Kidney glomerular epithelial cell (primary cell): ENCODE measurements at regions not wholly inside any gene's neighbourhood (a gene's known extent, or its start where the extent isn't known, plus 50 kb on each side); places are given as distances from the start of the nearest gene placed in this dataset.
A peak's percentile ranks its signal among the peaks of the same experiment; 100 is the strongest.

Source experiments
- DNase-seq: peaks from one replicate; lab custom pipeline; 2025; lab: John Stamatoyannopoulos, UW

DNA sequence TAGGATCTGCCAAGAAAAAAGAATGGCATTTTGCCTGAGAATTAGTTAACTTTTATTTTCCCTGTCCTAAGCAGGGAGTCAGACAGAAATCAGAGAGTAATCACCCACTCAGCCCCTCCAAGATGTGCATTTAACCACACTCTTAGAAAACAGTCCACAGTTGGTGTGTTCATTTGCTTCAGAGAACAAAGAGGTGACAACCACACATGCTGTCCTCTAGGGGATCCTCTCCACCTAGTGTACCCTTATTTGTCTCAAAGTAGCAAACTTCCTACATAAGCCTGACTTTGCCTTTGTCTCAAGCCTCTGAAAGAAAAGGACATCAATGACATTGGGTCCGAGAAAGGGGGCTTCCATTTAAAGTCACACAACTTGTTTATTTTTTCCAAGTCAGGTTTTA lies 107.0 kb upstream of the RFC3 start:
- DNase-seq, result no peak

- DNase-seq, result no peak
Observed at GRCh38 chr13:33711436-33711835, 106.5 kb upstream of the RFC3 start.

- no peak for DNase-seq
Observed at GRCh38 chr13:33717775-33718174, 100.2 kb upstream of the RFC3 start.

GRCh38 chr13:33721724-33722123 lies 96.2 kb upstream of the RFC3 start:
- DNase-seq, result no peak

- DNase-seq, result no peak
Observed at GRCh38 chr13:33722216-33722915, 95.6 kb upstream of the RFC3 start.

GRCh38 chr13:33723365-33723764 lies 94.6 kb upstream of the RFC3 start:
- DNase-seq, result no peak

GRCh38 chr13:33723772-33724435 lies 94.0 kb upstream of the RFC3 start:
- DNase-seq, result peak; percentile 80

DNA sequence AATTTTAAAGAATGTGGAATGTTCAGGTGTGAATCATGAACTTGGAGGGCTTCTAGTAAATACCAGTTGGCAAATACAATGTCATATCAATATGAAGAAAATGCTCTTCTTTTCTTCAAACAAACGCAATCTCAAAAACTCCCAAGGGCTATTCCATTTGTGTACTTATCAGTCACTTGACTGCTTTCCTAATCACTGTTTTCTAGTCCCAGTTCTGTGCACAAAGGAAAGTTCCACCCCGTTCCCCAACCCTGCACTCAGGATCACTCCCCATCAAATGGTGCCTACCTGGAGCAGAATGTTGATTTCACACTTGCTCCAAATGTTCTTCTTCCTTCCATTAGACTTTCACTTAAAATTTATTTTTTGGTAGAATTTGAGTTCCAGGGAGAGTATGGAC lies 92.6 kb upstream of the RFC3 start:
- no peak for DNase-seq

DNA sequence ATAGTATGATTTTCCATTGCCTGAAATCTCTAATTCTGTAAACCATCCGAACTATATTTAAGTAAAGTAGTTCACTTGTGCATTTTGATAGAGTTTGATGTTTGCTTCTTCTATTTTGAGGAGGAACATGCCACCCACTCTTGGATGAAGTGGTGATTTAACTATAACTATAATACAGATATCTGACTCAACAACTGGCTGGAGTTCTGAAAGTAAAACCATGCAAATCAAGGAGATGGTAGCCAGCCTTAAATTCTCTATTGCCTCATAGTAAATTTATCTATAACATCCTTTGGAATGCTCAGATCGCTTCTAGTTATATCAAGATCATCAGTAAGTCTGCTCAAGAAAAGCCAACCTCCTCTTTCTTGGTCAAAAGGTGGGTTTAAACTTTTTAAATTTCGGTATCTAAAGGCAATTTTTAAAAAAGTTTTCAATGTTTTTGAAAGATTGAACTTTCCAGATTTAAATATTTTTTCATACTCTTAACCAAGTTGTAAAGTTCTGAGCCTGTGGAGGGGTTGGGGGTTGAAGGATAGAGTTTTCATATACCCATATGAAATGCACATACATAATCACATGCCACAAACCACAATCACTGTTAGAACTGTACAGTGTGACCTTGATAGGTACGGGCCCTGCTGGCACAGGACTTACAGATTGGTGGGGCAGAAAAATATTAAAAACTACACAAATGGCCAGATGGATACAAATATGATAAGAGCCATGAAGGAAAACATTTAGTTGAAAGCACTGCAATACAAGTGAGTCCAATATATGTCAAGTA lies 90.5 kb upstream of the RFC3 start:
- no peak for DNase-seq

DNA sequence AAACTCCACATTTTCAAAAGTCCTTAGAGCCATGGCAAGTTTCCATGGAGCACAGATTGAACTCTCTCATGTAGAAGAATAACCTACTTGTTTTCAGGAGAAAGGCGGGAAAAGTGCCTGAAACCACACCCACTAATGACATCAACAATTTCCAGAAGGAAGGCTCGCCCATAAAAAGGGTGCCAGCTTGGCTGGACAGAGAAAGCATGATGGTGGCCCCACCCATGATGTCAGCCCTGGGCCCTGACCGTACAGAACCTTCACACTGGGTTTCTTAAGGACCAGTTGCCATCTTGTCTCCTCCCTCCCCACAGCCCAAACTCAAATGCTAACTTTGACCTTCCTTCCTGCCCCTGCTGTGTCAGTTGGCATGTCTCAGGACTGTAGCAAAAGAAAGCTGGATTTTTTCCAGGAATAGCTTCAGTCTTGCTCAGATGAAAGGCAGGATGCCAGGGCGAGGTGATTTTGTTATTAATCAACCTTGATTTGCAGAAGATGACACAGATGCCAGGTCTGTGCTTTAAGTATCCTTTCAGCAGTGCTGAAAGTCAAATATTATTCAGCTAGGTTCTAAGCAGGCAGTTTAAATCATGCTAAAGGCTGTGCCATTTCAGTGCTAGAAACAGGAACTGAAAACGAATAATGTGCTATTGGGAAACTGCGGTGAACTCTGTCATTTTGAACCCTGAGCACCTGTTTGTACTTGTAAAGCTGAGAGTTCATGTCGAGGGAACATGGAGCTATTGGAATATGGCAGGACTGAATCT lies 89.5 kb upstream of the RFC3 start:
- peak; percentile 31 for DNase-seq

- no peak for DNase-seq
Observed at GRCh38 chr13:33730147-33730546, 87.8 kb upstream of the RFC3 start.

- DNase-seq, result no peak
Observed at GRCh38 chr13:33730619-33731018, 87.3 kb upstream of the RFC3 start.

- DNase-seq, result no peak
Observed at GRCh38 chr13:33735276-33735675, 82.7 kb upstream of the RFC3 start.

DNA sequence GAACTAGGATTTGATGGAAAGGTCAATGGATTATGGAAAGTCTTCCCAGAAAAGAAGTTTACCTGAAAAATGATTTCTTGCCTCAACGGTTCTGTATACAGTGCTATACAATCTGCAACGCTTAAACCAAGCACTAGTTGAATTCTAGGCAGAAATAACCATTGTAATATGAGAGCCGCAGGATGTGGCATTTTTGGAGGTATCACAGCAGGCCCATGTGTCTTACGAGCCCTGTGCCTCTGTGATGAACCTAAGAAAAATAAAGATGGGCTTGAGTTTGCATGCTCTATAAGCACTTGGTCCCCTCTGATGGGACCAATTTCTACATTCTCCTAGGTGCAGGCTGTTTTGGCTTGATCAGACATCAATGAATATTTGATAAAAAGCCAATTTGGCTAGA lies 78.7 kb upstream of the RFC3 start:
- no peak for DNase-seq

DNA sequence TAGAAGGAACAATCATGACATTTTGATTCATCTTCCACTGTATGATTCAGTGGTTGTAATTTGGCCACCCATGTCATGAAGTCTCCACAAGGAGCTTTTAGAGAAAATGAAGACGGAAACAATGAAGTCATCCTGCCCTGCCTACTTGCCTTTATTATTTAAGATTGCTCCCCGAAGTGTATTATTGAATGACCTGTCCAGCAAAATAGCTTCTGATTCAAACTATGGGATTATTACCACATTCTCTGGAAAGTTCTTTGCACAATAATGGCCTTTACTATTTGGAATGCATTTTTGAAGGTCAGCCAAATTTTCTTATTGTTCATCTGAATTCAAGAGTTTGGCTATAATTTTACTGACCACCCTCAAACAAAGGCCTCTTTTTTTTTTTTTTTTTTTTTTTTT lies 77.8 kb upstream of the RFC3 start:
- no peak for DNase-seq

DNA sequence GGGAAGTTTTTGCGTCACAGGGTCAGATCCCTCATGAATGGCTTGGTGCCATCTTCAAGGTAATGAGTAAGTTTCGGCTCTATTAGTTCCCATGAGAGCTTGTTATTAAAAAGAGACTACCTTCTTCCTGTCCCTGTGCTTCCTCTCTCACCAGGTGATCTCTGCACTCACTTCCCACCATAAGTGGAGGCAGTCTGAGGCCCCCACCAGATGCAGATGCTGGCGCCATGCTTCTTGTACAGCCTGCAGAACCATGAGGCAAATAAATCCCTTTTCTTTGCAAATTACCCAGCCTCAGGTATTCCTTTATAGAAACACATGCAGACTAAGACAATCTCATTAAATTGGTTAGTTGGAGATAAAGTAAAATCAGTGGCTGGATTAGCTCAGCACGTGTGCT lies 75.6 kb upstream of the RFC3 start:
- no peak for DNase-seq

DNA sequence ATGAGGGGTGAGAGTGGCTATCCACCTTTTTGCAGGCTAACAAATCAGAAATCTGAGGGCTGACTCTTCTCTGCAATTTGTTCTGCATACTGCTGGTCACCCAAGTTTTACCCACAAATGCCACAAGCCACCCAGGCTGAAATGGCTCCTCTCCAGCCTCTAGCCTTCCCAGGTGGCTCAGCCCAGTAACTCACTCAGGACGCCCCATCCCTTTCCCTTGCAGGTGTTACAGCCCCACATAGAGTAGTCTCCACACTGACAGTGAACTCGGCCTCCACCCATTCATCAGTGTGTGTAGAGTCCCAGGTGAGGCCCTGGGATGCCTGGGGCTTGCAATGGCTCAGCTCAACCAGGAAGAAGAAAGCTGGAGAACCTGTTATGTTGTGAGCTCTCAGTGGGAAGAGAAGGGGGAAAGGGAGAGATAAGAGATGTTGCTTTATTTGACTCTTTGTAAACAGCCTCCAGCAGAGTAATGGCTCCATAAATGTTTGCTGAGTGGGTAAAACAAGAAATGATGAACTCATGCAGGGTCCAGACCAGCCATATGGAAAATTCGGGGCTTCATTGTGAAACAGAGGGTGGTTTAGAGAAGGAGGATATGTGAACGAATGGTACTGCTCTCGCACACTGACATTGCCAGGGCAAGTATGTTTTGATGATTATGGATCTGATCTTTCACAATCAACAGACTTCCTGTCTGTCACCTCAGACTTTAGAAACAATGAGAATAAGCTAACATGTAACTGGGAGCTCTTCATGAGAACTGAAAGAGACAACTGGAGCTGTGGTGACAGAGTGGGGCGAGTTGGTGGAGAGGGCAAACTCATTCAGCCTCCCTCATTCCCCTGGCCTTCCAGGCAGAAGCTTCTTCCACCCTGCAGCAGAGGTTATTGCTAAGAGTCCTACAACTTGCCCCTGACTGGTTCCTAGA lies 74.2 kb upstream of the RFC3 start:
- DNase-seq, result no peak

- DNase-seq, result no peak
Observed at GRCh38 chr13:33744589-33745369, 73.2 kb upstream of the RFC3 start.

DNA sequence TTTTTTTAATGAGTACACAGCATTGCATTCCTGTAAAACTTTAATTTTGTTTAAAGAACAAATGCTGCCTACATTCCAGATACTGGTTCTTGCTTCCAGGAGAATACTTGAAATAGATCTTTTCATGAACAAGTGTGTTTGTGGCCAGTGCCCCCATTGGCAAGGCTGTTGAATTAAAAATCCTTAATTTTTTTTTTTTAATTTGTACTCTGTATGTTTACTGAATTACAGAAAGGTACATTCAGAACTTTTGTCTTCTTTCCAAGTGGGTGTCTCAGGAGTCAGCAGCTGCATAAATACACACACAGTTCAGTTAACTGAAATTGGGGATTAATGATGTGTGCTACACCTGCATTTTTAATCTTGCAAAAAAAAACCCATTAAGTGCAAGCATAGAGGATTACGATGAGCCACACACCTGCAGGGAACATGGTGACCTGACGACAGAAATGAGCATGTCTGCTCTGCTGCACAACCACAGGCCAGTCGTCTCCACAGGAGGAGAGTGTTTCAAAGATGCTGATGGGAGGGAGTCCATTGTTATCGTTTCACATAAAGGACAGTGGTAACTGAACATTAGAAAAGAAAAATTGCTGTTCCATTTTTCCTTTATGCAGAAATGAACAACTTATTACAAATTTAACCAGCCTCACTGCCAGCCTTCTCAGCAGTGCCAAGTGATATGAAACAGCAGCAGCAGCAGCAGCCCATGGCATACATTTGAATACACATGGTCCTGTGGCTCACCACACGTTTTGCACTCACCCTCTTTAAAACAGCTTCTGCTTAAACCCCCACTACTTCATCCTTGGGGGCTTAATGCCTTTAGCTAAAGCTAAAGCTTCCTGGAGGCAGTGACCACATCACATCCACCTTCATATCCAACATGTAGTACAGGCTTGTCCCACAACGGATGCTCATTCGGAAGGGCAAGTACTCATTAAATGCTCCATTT lies 72.3 kb upstream of the RFC3 start:
- no peak for DNase-seq
